Activated T-helper 17 cell treated with anti-CD3 and anti-CD28 coated beads, Interleukin-2, amount 50 U/mL, for 72 hours (primary cell): ENCODE measurements at regions not wholly inside any gene's neighbourhood (a gene's known extent, or its start where the extent isn't known, plus 50 kb on each side); places are given as distances from the start of the nearest gene placed in this dataset.
"Not testable (repeated sequence)": the region's sequence is repeated elsewhere in the genome, so short reads cannot be mapped to it uniquely, and the experiment has no call there.

Experiments used
- ATAC-seq: fragments of 150-1000 bp; cut with Tn5 transposase; replicated peaks from 2 replicates; pipeline ENCODE4 v1.10.0; 2021; ENCODE audit warnings: mild to moderate bottlenecking, moderate library complexity
- H3K27ac Mint-ChIP-seq: one replicate; pipeline ENCODE4 v1.8.0; 2022; ENCODE audit warnings: mixed read lengths
- H3K27me3 Mint-ChIP-seq: one replicate; pipeline ENCODE4 v1.8.0; 2022; ENCODE audit warnings: mixed read lengths
- H3K36me3 Mint-ChIP-seq: one replicate; pipeline ENCODE4 v1.8.0; 2022; ENCODE audit warnings: low read depth, mild to moderate bottlenecking, mixed read lengths
- H3K4me1 Mint-ChIP-seq: one replicate; pipeline ENCODE4 v1.8.0; 2022; ENCODE audit warnings: mixed read lengths
- H3K4me3 Mint-ChIP-seq: one replicate; pipeline ENCODE4 v1.8.0; 2022; ENCODE audit warnings: mild to moderate bottlenecking, mixed read lengths
- H3K9me3 Mint-ChIP-seq: one replicate; pipeline ENCODE4 v1.8.0; 2022; ENCODE audit warnings: mixed read lengths

DNA sequence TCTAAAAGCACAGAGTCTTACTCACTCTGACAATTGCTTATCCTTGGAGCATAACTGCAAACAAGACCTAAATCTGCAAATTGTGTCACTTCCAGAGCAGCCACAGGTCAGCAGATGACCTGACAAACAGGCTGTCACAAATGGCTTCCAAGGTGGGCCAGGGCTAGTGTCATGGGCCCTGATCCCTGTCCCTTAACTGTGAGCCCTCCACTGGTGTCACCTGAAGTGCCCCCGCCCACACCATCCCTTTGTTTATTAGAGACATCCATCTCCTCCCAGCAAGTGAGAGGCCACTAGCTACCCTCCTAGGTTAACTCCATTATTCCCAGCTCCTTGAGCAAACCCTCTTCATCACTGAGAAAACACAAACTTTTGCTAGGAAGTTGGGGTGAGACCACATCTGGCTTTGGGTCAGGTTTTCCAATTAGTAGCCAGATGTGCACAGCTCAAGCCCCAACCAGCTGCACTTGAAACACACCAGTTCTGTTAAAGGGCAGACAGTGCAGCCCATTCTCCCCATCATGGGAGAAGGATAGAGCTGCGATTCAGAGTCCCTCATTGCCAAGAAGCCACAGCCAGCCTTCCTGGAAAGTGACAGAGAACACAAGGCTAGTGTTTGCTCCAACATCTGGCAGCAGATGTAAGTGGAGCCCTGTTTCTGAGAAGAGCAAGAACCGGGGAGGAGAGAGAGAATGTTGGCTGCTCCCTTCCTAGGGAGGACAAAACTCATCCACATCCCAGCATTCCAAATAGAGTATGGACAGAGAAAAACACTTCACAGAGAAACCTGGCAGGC, 75.7 kb upstream of the NANOS1 start:
- Mint-ChIP-seq H3K4me3 (no peak overlapping the region), H3K27me3 (peaks cover 12% of the 10 kb centered on the region), H3K36me3 (no peaks in the 10 kb centered on the region), H3K27ac (no peak overlapping the region), H3K4me1 (no peaks in the 10 kb centered on the region), H3K9me3 (no peaks in the 10 kb centered on the region)
- ATAC-seq = no peak

GRCh38 chr10:118955531-118955930, 74.0 kb upstream of the NANOS1 start:
- H3K4me3 Mint-ChIP-seq = no peak overlapping the region
- peaks cover 6% of the 10 kb centered on the region for H3K4me1 Mint-ChIP-seq

DNA sequence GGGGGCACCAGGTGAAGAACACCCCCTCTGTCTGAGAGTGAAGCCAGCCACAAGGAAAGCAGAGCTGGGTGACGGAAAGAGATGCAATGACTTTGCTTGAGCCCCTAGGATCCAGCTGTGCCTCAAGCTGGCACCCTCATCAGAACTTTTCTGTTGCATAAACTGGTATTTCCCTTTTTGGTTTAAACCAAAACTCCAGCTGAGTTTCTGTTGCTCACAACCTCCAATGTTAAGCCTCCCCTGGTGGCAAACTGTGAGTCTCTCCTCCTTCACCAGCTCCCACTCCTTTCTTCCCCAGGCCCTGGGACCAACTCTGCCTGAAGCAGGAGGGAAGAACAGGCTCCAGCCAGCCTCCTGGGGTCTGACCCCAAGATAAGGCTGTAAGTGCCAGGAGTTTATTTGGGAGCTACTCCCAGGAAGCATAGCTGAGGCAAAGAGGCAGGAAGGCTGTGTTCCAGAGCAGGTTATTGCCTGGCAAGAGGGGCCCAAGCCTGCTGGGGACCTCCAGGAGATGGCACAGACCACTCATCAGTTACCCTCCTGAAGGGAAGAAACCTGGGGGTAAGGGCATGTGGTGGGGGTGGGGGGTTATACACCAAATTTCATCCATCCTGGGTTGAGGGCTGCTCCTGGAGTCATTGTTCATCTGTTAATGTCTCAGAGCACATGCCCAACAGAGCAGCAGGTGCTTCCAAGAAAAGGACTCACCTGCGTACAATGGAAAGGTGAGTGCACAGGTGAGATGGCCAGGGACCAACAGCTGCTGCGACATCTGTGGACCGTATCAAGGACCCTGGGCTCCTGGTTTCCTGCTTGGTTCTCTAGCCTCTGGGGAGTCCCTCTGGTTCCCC, 73.3 kb upstream of the NANOS1 start:
- ATAC-seq = no peak
- Mint-ChIP-seq H3K9me3 (no peaks in the 10 kb centered on the region), H3K27ac (no peak overlapping the region), H3K36me3 (no peaks in the 10 kb centered on the region), H3K4me1 (peaks cover 6% of the 10 kb centered on the region), H3K4me3 (no peak overlapping the region), H3K27me3 (peaks cover 9% of the 10 kb centered on the region)

More at GRCh38 chr10:118955531-118955930, 74.0 kb upstream of the NANOS1 start:
- Mint-ChIP-seq H3K27ac (no peak overlapping the region), H3K36me3 (no peaks in the 10 kb centered on the region), H3K27me3 (peaks cover 12% of the 10 kb centered on the region), H3K9me3 (no peaks in the 10 kb centered on the region)
- no peak for ATAC-seq

- Mint-ChIP-seq H3K27ac (no peak overlapping the region), H3K9me3 (no peaks in the 10 kb centered on the region), H3K27me3 (peaks cover 7% of the 10 kb centered on the region), H3K4me1 (peaks cover 6% of the 10 kb centered on the region), H3K36me3 (no peaks in the 10 kb centered on the region), H3K4me3 (no peak overlapping the region)
- no peak for ATAC-seq
These were observed 72.6 kb upstream of the NANOS1 start for GRCh38 chr10:118956802-118957442.

DNA sequence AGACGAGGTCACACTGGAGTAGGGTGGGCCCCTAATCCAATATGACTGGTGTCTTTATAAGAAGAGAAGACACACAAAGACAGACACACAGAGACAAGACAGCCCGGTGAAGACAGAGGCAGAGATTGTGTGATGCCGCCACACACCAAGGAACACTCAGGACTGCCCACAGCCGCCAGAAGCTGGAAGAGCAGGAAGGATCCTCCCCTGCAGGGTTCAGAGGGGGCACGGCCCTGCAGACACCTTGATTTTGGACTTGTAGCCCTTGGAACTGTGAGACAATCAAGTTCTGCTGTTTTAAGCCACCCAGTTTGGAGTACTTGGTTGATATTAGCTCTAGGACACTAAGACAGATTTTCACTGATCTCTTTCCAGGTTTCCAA, 72.1 kb upstream of the NANOS1 start:
- ATAC-seq = no peak
- H3K4me1 Mint-ChIP-seq = peaks cover 6% of the 10 kb centered on the region
- H3K27ac Mint-ChIP-seq = no peak overlapping the region
- H3K36me3 Mint-ChIP-seq = no peaks in the 10 kb centered on the region
- H3K9me3 Mint-ChIP-seq = no peaks in the 10 kb centered on the region
- H3K27me3 Mint-ChIP-seq = peaks cover 7% of the 10 kb centered on the region
- H3K4me3 Mint-ChIP-seq = no peak overlapping the region

- Mint-ChIP-seq H3K36me3 (no peaks in the 10 kb centered on the region), H3K9me3 (no peaks in the 10 kb centered on the region), H3K4me3 (no peak overlapping the region), H3K27me3 (peaks cover 3% of the 10 kb centered on the region), H3K4me1 (peaks cover 6% of the 10 kb centered on the region), H3K27ac (no peak overlapping the region)
- no peak for ATAC-seq
These were observed 71.5 kb upstream of the NANOS1 start for GRCh38 chr10:118957966-118958365.

DNA sequence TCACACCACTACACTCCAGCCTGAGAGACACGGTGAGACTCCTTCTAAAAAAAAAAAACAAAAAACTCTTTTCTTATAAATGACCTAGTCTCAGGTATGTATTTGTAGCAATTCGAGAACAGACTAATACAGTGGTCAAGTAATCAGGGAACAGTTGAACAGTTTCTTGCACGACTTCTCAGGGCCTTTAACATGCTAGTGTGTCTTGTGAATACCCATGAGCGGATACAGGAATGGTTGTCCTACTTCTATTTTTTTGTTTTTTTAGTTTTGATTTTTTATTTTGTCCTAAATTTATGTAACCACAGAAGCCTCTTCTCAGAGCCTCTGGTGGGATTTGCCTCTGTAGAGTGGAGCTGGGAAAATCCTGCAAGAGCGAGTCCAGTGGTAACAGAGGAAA, 71.0 kb upstream of the NANOS1 start:
- Mint-ChIP-seq H3K9me3 (no peaks in the 10 kb centered on the region), H3K4me3 (no peak overlapping the region), H3K27ac (no peak overlapping the region), H3K27me3 (peaks cover 2% of the 10 kb centered on the region), H3K36me3 (no peaks in the 10 kb centered on the region), H3K4me1 (peaks cover 6% of the 10 kb centered on the region)
- ATAC-seq = no peak

- Mint-ChIP-seq H3K27me3 (peaks cover 4% of the 10 kb centered on the region), H3K4me3 (no peak overlapping the region), H3K36me3 (no peaks in the 10 kb centered on the region), H3K27ac (no peak overlapping the region), H3K4me1 (peaks cover 6% of the 10 kb centered on the region), H3K9me3 (no peaks in the 10 kb centered on the region)
- peak; percentile 63 for ATAC-seq
These were observed 70.3 kb upstream of the NANOS1 start for GRCh38 chr10:118958984-118959925.

- peaks cover 6% of the 10 kb centered on the region for H3K4me1 Mint-ChIP-seq
- no peaks in the 10 kb centered on the region for H3K36me3 Mint-ChIP-seq
- H3K4me3 Mint-ChIP-seq = no peak overlapping the region
- H3K9me3 Mint-ChIP-seq = no peaks in the 10 kb centered on the region
- no peak for ATAC-seq
- peaks cover 4% of the 10 kb centered on the region for H3K27me3 Mint-ChIP-seq
- H3K27ac Mint-ChIP-seq = no peak overlapping the region
These were observed 69.1 kb upstream of the NANOS1 start for GRCh38 chr10:118960157-118961090.

GRCh38 chr10:118961436-118961835, 68.1 kb upstream of the NANOS1 start:
- no peak overlapping the region for H3K4me3 Mint-ChIP-seq
- H3K27me3 Mint-ChIP-seq = peaks cover 8% of the 10 kb centered on the region
- H3K4me1 Mint-ChIP-seq = peaks cover 6% of the 10 kb centered on the region
- ATAC-seq = no peak
- no peak overlapping the region for H3K27ac Mint-ChIP-seq
- H3K9me3 Mint-ChIP-seq = no peaks in the 10 kb centered on the region
- H3K36me3 Mint-ChIP-seq = no peaks in the 10 kb centered on the region

DNA sequence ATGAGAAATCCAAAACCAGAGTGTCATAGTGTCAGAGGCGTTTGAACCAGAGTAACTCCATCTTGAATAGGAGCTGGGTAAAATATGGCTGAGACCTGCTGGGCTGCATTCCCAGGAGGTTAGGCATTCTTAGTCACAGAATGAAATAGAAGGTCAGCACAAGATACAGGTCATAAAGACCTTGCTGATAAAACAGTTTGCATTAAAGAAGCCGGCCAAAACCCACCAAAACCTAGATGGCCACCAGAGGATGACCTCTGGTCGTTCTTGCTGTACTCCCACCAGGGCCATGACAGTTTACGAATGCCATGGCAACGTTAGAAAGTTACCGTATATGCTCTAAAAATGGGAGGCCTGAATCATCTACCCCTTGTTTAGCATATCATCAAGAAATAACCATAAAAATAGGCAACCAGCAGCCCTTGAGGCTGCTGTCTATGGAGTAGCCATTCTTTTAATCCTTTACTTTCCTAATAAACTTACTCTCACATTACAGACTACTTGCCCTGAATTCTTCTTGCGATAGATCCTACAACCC, 67.1 kb upstream of the NANOS1 start:
- not testable (repeated sequence) for H3K27ac Mint-ChIP-seq, H3K4me1 Mint-ChIP-seq, H3K36me3 Mint-ChIP-seq, H3K4me3 Mint-ChIP-seq, ATAC-seq, H3K9me3 Mint-ChIP-seq
- peaks cover 11% of the 10 kb centered on the region for H3K27me3 Mint-ChIP-seq

DNA sequence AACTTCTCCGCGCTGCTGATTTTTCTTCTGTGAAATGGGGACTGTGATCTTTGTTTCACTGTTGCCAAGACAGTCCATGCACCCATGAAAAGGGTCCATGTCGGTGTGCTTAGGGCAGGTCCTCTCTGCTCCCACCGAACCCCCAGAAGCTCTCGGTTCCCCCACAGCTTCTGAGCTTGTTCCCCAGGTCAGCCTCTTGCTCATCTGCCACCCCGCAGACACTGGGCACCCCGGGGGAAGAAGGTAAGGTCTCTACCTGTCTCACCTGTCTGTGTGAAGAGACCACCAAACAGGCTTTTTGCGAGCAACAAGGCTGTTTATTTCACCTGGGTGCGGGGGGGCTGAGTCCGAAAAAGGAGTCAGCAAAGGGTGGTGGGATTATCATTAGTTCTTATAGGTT, 66.2 kb upstream of the NANOS1 start:
- H3K36me3 Mint-ChIP-seq = no peaks in the 10 kb centered on the region
- H3K4me1 Mint-ChIP-seq = peaks cover 6% of the 10 kb centered on the region
- no peak overlapping the region for H3K27ac Mint-ChIP-seq
- H3K9me3 Mint-ChIP-seq = no peaks in the 10 kb centered on the region
- no peak for ATAC-seq
- no peak overlapping the region for H3K4me3 Mint-ChIP-seq
- H3K27me3 Mint-ChIP-seq = peaks cover 11% of the 10 kb centered on the region

GRCh38 chr10:118963933-118964332, 65.6 kb upstream of the NANOS1 start:
- H3K27me3 Mint-ChIP-seq = peaks cover 12% of the 10 kb centered on the region
- no peaks in the 10 kb centered on the region for H3K9me3 Mint-ChIP-seq
- H3K4me1 Mint-ChIP-seq = peaks cover 6% of the 10 kb centered on the region
- H3K36me3 Mint-ChIP-seq = no peaks in the 10 kb centered on the region
- no peak overlapping the region for H3K27ac Mint-ChIP-seq
- no peak overlapping the region for H3K4me3 Mint-ChIP-seq
- no peak for ATAC-seq
